Caco-2 (cell line): ENCODE measurements at regions not wholly inside any gene's neighbourhood (a gene's known extent, or its start where the extent isn't known, plus 50 kb on each side); places are given as distances from the start of the nearest gene placed in this dataset.

Experiments used
- BruUV-seq: library from RNA; stranded (reverse); fragments of 400-500 nt; replicated peaks from 2 replicates; lab custom pipeline; 2021; lab: Mats Ljungman, UMichigan
- CTCF ChIA-PET: fragments of 300-600 bp; sonication (Branson Sonifier 250); formaldehyde crosslinking; loops from one replicate; lab custom pipeline; 2022; ENCODE audit warnings: antibody characterized with exemption; lab: Charles Lee
- POLR2A ChIA-PET: fragments of 300-600 bp; sonication (Branson Sonifier 250); formaldehyde crosslinking; loops from one replicate; lab custom pipeline; 2022; ENCODE audit warnings: antibody characterized with exemption; lab: Charles Lee
- DNase-seq, 2 experiments: peaks; one replicate each; pipeline versions ENCODE4 v3.0.0 to v3.0.0-alpha.2; 2020 to 2022
- H3K27me3 ChIP-seq: replicated peaks from 2 replicates; pipeline ENCODE4 v1.6.0; 2011; ENCODE audit warnings: low read length; ENCODE audit not compliant: control insufficient read depth, insufficient read depth
- H3K36me3 ChIP-seq: 2 replicates; pipeline ENCODE4 v1.5.1; 2011; ENCODE audit warnings: low read length; ENCODE audit not compliant: control insufficient read depth, insufficient read depth
- H3K4me1 ChIP-seq: fragments of 250-450 bp; sonication (Bioruptor Pico); 2 replicates; pipeline ENCODE4 v1.5.1; 2020; ENCODE audit warnings: mild to moderate bottlenecking
- H3K4me3 ChIP-seq: 2 replicates; pipeline ENCODE4 v1.5.1; 2011; ENCODE audit warnings: low read depth, mild to moderate bottlenecking, control low read depth, low read length
- H3K9me3 ChIP-seq: fragments of 250-450 bp; sonication (Bioruptor Pico); 2 replicates; pipeline ENCODE4 v1.5.1; 2020; ENCODE audit warnings: mild to moderate bottlenecking, moderate library complexity
- H3K27ac Mint-ChIP-seq: one replicate; pipeline ENCODE4 v1.8.0; 2022; ENCODE audit warnings: mixed read lengths; ENCODE audit not compliant: unreplicated experiment
- H3K27me3 Mint-ChIP-seq: one replicate; pipeline ENCODE4 v1.8.0; 2022; ENCODE audit warnings: mixed read lengths; ENCODE audit not compliant: insufficient read depth, unreplicated experiment
- H3K36me3 Mint-ChIP-seq: one replicate; pipeline ENCODE4 v1.8.0; 2022; ENCODE audit warnings: mild to moderate bottlenecking, mixed read lengths; ENCODE audit not compliant: insufficient read depth, unreplicated experiment
- H3K4me1 Mint-ChIP-seq: one replicate; pipeline ENCODE4 v1.8.0; 2022; ENCODE audit warnings: low read depth, mixed read lengths; ENCODE audit not compliant: unreplicated experiment
- H3K4me3 Mint-ChIP-seq: one replicate; pipeline ENCODE4 v1.8.0; 2022; ENCODE audit warnings: mild to moderate bottlenecking, moderate library complexity, mixed read lengths; ENCODE audit not compliant: unreplicated experiment
- H3K9me3 Mint-ChIP-seq: one replicate; pipeline ENCODE4 v1.8.0; 2022; ENCODE audit warnings: mixed read lengths; ENCODE audit not compliant: unreplicated experiment
- CTCF ChIP-seq, 2 experiments: fragments of 200-600 bp in 1 of 2; IDR thresholded peaks; 1 replicate in 1 of 2; 2 replicates in 1 of 2; pipeline versions ENCODE4 v1.5.1 to v1.8.0; 2011 to 2022; ENCODE audit warnings: antibody characterized with exemption in 1 of 2, control low read depth in 1 of 2, inconsistent platforms in 1 of 2, low read depth in 1 of 2, low read length in 1 of 2, mild to moderate bottlenecking in 1 of 2, moderate library complexity in 1 of 2; ENCODE audit not compliant: insufficient read depth in 1 of 2, severe bottlenecking in 1 of 2, unreplicated experiment in 1 of 2
- intact Hi-C: fragments of 100-400 bp; cut with micrococcal nuclease; formaldehyde crosslinking; loops from one replicate; pipeline ENCODE4 v1.10.0; 2022; ENCODE audit not compliant: unreplicated experiment

GRCh38 chr16:52191531-52192134, 355.3 kb downstream of the TOX3 start:
- TF ChIP-seq CTCF (IDR thresholded peaks at IDR 0.05; ENCODE audit: insufficient read depth in 1 of 2, low read depth in 1 of 2, low read length in 1 of 2, severe bottlenecking in 1 of 2, unreplicated experiment in 1 of 2): peak; percentile 94 to 95
- ChIA-PET CTCF (interaction anchor here (0.5 to 1.8 kb wide), 18 partner anchors 11 to 830 kb away, joined by 3 to 25 read pairs (median 4); no protein-coding TSS in a partner anchor), POLR2A (no interaction called here)
- H3K4me3 Mint-ChIP-seq: no peak overlapping the region
- H3K27ac Mint-ChIP-seq: no peak overlapping the region
- DNase-seq: peak; percentile 68 to 77
- H3K27me3 Mint-ChIP-seq: peaks cover 4% of the 10 kb centered on the region
- H3K27me3 ChIP-seq: no peaks in the 10 kb centered on the region
- H3K36me3 ChIP-seq: no peaks in the 10 kb centered on the region
- H3K4me1 Mint-ChIP-seq: no peaks in the 10 kb centered on the region
- H3K4me3 ChIP-seq: no peak overlapping the region
- no TSS peak for BruUV-seq
- no peaks in the 10 kb centered on the region for H3K9me3 Mint-ChIP-seq
- no peaks in the 10 kb centered on the region for H3K4me1 ChIP-seq
- no peaks in the 10 kb centered on the region for H3K36me3 Mint-ChIP-seq
- H3K9me3 ChIP-seq: no peaks in the 10 kb centered on the region
- intact Hi-C loops: loop anchor here (1.0 kb wide), 3 partner anchors 121 to 721 kb away; no protein-coding TSS in a partner anchor

GRCh38 chr16:52184336-52184735, 362.6 kb downstream of the TOX3 start:
- Histone ChIP-seq H3K4me1 (no peaks in the 10 kb centered on the region), H3K36me3 (no peaks in the 10 kb centered on the region), H3K27me3 (no peaks in the 10 kb centered on the region), H3K4me3 (no peak overlapping the region), H3K9me3 (no peaks in the 10 kb centered on the region)
- H3K27ac Mint-ChIP-seq: no peak overlapping the region
- no peak overlapping the region for H3K4me3 Mint-ChIP-seq
- intact Hi-C loops: no loop called here
- H3K4me1 Mint-ChIP-seq: no peaks in the 10 kb centered on the region
- ChIA-PET POLR2A (no interaction called here), CTCF (no interaction called here)
- H3K36me3 Mint-ChIP-seq: no peaks in the 10 kb centered on the region
- no peaks in the 10 kb centered on the region for H3K9me3 Mint-ChIP-seq
- TF ChIP-seq CTCF (IDR thresholded peaks at IDR 0.05; ENCODE audit: insufficient read depth in 1 of 2, low read depth in 1 of 2, low read length in 1 of 2, severe bottlenecking in 1 of 2, unreplicated experiment in 1 of 2): no peak
- DNase-seq: no peak
- no TSS peak for BruUV-seq
- peaks cover 12% of the 10 kb centered on the region for H3K27me3 Mint-ChIP-seq

- H3K27ac Mint-ChIP-seq: no peak overlapping the region
- TF ChIP-seq CTCF (IDR thresholded peaks at IDR 0.05; ENCODE audit: insufficient read depth in 1 of 2, low read depth in 1 of 2, low read length in 1 of 2, severe bottlenecking in 1 of 2, unreplicated experiment in 1 of 2): no peak
- Histone ChIP-seq H3K4me3 (no peak overlapping the region), H3K9me3 (no peaks in the 10 kb centered on the region), H3K4me1 (no peaks in the 10 kb centered on the region), H3K36me3 (no peaks in the 10 kb centered on the region), H3K27me3 (no peaks in the 10 kb centered on the region; the same call in 1 of the 2 replicates)
- no peak overlapping the region for H3K4me3 Mint-ChIP-seq
- no peak for DNase-seq
- no peaks in the 10 kb centered on the region for H3K9me3 Mint-ChIP-seq
- peaks cover 17% of the 10 kb centered on the region for H3K27me3 Mint-ChIP-seq
- BruUV-seq: no TSS peak
- ChIA-PET CTCF (no interaction called here), POLR2A (no interaction called here)
- H3K36me3 Mint-ChIP-seq: no peaks in the 10 kb centered on the region
- no peaks in the 10 kb centered on the region for H3K4me1 Mint-ChIP-seq
- intact Hi-C loops: no loop called here
Measured at GRCh38 chr16:52182840-52183239, 364.1 kb downstream of the TOX3 start.
